ENCODE measurements at regions not wholly inside any gene's neighbourhood (a gene's known extent, or its start where the extent isn't known, plus 50 kb on each side); places are given as distances from the start of the nearest gene placed in this dataset.

DNA sequence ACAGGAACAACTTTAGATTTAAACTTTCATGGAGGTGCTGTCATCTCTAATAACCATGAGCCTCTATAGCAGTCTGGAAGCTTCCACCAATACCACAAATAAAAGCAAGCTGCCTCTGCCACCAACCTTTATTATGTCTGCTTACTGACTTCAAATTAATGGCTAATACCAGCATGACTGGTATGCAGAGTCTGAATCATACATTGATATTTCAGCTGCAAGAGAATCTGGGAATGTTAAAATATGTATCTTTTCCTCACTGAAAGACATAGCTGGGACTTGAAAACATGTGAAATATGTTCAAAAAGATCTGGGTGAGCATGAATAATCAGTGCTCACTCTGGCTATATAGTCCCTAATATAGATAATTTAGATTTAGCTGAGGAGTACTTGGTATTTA lies 488.6 kb downstream of the CDH8 start:
- no peaks in the 10 kb centered on the region for H3K9me2 ChIP-seq (ENCODE audit: insufficient read depth, low read length)
- no peaks in the 10 kb centered on the region for H3K9me3 ChIP-seq (ENCODE audit: low read length)
- H4K20me1 ChIP-seq (ENCODE audit: insufficient read depth): no peaks in the 10 kb centered on the region
- no peak overlapping the region for H2AFZ ChIP-seq (ENCODE audit: low read depth, low read length)
- TF ChIP-seq POLR2AphosphoS5 (IDR thresholded peaks at IDR 0.05) (no peak), EP300 (conservative IDR thresholded peaks at IDR 0.05; ENCODE audit: poor library complexity, severe bottlenecking) (no peak), EZH2 (IDR thresholded peaks at IDR 0.05; ENCODE audit: borderline replicate concordance, insufficient read depth, low read length, poor library complexity, severe bottlenecking) (no peak), MXI1 (conservative IDR thresholded peaks at IDR 0.05; ENCODE audit: poor library complexity, severe bottlenecking) (no peak), TAF1 (IDR thresholded peaks at IDR 0.05; ENCODE audit: low read depth) (no peak), RAD21 (conservative IDR thresholded peaks at IDR 0.05) (no peak), SMC3 (conservative IDR thresholded peaks at IDR 0.05; ENCODE audit: poor library complexity) (no peak)
- TF ChIP-seq, protein P1, sequence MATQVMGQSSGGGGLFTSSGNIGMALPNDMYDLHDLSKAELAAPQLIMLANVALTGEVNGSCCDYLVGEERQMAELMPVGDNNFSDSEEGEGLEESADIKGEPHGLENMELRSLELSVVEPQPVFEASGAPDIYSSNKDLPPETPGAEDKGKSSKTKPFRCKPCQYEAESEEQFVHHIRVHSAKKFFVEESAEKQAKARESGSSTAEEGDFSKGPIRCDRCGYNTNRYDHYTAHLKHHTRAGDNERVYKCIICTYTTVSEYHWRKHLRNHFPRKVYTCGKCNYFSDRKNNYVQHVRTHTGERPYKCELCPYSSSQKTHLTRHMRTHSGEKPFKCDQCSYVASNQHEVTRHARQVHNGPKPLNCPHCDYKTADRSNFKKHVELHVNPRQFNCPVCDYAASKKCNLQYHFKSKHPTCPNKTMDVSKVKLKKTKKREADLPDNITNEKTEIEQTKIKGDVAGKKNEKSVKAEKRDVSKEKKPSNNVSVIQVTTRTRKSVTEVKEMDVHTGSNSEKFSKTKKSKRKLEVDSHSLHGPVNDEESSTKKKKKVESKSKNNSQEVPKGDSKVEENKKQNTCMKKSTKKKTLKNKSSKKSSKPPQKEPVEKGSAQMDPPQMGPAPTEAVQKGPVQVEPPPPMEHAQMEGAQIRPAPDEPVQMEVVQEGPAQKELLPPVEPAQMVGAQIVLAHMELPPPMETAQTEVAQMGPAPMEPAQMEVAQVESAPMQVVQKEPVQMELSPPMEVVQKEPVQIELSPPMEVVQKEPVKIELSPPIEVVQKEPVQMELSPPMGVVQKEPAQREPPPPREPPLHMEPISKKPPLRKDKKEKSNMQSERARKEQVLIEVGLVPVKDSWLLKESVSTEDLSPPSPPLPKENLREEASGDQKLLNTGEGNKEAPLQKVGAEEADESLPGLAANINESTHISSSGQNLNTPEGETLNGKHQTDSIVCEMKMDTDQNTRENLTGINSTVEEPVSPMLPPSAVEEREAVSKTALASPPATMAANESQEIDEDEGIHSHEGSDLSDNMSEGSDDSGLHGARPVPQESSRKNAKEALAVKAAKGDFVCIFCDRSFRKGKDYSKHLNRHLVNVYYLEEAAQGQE (IDR thresholded peaks at IDR 0.05; ENCODE audit: borderline replicate concordance): no peak
- TF ChIP-seq, protein P2, sequence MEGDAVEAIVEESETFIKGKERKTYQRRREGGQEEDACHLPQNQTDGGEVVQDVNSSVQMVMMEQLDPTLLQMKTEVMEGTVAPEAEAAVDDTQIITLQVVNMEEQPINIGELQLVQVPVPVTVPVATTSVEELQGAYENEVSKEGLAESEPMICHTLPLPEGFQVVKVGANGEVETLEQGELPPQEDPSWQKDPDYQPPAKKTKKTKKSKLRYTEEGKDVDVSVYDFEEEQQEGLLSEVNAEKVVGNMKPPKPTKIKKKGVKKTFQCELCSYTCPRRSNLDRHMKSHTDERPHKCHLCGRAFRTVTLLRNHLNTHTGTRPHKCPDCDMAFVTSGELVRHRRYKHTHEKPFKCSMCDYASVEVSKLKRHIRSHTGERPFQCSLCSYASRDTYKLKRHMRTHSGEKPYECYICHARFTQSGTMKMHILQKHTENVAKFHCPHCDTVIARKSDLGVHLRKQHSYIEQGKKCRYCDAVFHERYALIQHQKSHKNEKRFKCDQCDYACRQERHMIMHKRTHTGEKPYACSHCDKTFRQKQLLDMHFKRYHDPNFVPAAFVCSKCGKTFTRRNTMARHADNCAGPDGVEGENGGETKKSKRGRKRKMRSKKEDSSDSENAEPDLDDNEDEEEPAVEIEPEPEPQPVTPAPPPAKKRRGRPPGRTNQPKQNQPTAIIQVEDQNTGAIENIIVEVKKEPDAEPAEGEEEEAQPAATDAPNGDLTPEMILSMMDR (IDR thresholded peaks at IDR 0.05; ENCODE audit: poor library complexity, severe bottlenecking): no peak
- no peaks in the 10 kb centered on the region for H3F3A ChIP-seq (ENCODE audit: insufficient read depth, low read length, poor library complexity, severe bottlenecking)
- no peaks in the 10 kb centered on the region for H3K36me3 ChIP-seq (ENCODE audit: insufficient read depth, low read length)
- H3K27ac ChIP-seq (ENCODE audit: low read length): no peak overlapping the region
- H3K4me2 ChIP-seq (ENCODE audit: low read length): no peak overlapping the region
- H3K9ac ChIP-seq (ENCODE audit: low read length): no peak overlapping the region
- H3K27me3 ChIP-seq (ENCODE audit: insufficient read depth, low read depth, low read length): no peaks in the 10 kb centered on the region
- H3K79me2 ChIP-seq (replicated peaks; ENCODE audit: insufficient read depth, low read length): no peaks in the 10 kb centered on the region
- H3K4me3 ChIP-seq (ENCODE audit: low read length): no peak overlapping the region

DNA sequence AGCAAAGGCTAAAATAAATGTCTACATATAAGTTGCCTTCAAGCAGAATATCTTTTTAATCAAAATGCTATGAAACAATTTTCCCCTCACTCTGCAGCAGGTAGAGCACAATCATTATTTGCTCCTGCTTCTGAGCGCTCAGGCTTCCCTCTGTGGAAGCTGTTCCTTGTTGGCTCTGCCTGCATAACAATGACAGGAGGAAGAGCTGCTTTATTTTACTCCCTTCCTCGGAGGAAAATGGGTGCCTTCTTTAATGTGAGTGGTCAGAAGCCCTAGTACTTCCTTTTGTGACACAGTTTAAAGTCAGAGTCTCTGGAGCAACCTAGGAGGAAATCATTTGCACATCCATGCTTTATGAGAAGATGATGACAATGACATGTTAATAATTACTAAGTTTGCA lies 492.1 kb downstream of the CDH8 start:
- no peak overlapping the region for H2AFZ ChIP-seq (ENCODE audit: low read depth, low read length)
- no peaks in the 10 kb centered on the region for H4K20me1 ChIP-seq (ENCODE audit: insufficient read depth)
- no peak overlapping the region for H3K4me3 ChIP-seq (ENCODE audit: low read length)

More for the DNA sequence above, 492.1 kb downstream of the CDH8 start:
- H3F3A ChIP-seq (ENCODE audit: insufficient read depth, low read length, poor library complexity, severe bottlenecking): no peaks in the 10 kb centered on the region
- no peaks in the 10 kb centered on the region for H3K36me3 ChIP-seq (ENCODE audit: insufficient read depth, low read length)
- no peak overlapping the region for H3K27ac ChIP-seq (ENCODE audit: low read length)
- no peak for TF ChIP-seq EZH2 (IDR thresholded peaks at IDR 0.05; ENCODE audit: borderline replicate concordance, insufficient read depth, low read length, poor library complexity, severe bottlenecking)
- TF ChIP-seq, protein P2 (IDR thresholded peaks at IDR 0.05; ENCODE audit: poor library complexity, severe bottlenecking): no peak
- TF ChIP-seq TAF1 (IDR thresholded peaks at IDR 0.05; ENCODE audit: low read depth): no peak
- TF ChIP-seq MXI1 (conservative IDR thresholded peaks at IDR 0.05; ENCODE audit: poor library complexity, severe bottlenecking): no peak
- no peak for TF ChIP-seq SMC3 (conservative IDR thresholded peaks at IDR 0.05; ENCODE audit: poor library complexity)
- no peak for TF ChIP-seq POLR2AphosphoS5 (IDR thresholded peaks at IDR 0.05)
- H3K9me3 ChIP-seq (ENCODE audit: low read length): no peaks in the 10 kb centered on the region
- no peaks in the 10 kb centered on the region for H3K79me2 ChIP-seq (replicated peaks; ENCODE audit: insufficient read depth, low read length)
- H3K4me2 ChIP-seq (ENCODE audit: low read length): no peak overlapping the region
- H3K9ac ChIP-seq (ENCODE audit: low read length): no peak overlapping the region
- H3K9me2 ChIP-seq (ENCODE audit: insufficient read depth, low read length): no peaks in the 10 kb centered on the region
- no peaks in the 10 kb centered on the region for H3K27me3 ChIP-seq (ENCODE audit: insufficient read depth, low read depth, low read length)

Data from neural cell (in vitro differentiated cells).